Posterior vena cava (tissue), 2 donors: ENCODE measurements at regions not wholly inside any gene's neighbourhood (a gene's known extent, or its start where the extent isn't known, plus 50 kb on each side); places are given as distances from the start of the nearest gene placed in this dataset.

Experiments used
- DNase-seq: peaks from one replicate; pipeline ENCODE4 v3.0.0-alpha.2; 2020; ENCODE audit warnings: low spot score
- intact Hi-C, 2 donors: fragments of 100-400 bp; cut with DNase I; formaldehyde crosslinking; loops; one replicate each; pipeline versions ENCODE4 v1.14.1 to v1.14.2; 2022 to 2023
- donor health status: DM: yes; HTN: yes; CAD: no.
- donor health status: DM: yes; HTN: yes; CAD: no.

DNA sequence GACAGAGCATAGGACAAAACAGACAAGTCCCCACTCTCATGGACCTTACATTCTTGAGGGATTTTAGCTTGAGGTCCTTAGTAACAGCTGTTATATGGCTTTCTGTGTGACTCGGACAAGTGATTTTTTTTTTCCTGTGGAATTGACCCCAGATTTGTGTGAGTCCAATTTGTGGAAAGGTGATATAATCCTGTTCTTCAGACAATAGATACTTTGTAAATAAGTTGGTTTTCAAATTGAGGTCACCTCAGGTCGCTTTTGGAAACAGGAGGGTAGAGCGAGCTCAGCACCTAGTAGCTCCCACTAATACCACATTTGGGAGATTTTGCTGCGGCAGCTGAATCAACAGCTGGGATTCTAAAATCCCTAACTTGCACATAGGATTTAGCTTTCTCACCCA, 1008.8 kb downstream of the ADGRL3 start:
- intact Hi-C loops, result no loop called here
- DNase-seq, result no peak

DNA sequence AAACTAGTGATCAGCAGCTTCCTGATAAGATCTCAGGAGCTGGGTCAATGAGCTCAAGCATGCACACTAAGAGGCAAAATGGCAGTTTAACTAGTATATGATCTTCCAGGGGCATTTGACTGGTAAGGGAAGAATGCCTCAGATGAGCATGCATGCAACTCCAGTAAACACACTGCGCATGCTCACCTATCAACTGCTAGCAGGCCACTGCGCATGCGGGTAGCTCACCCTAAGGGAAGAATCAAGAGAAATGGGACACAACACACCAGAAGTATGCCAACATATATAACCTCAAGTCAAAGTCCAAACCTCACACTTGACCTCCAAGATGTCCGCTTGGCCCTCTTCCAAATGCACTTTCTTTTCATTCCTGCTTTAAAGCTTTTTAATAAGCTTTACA, 1004.0 kb downstream of the ADGRL3 start:
- no peak for DNase-seq
- intact Hi-C loops, result no loop called here

DNA sequence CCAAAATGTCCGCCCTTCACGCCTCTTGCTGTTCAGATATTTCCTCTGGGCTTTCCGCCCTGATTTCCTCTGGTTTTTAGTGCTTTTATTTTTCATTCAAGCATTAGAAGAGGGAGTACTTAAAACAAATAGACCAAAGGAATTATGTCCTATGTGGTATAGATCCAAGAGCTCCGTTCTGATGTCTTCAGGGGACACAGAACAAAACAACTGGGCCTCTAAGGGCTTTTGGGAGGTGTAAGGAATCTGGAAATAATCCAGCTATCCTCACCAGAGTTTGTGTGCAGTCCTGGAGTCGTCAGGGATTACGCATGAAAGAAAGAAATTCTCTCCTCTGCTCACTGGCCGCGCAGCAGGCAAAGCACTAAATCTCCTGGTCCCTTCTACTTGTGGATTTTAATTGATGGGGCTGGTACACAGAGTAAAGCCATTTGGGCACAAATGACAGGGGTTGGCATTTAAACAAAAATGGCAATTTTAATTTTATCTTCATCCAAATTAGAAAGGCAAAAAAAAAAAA, 999.2 kb downstream of the ADGRL3 start:
- DNase-seq, result no peak
- intact Hi-C loops, result no loop called here

DNA sequence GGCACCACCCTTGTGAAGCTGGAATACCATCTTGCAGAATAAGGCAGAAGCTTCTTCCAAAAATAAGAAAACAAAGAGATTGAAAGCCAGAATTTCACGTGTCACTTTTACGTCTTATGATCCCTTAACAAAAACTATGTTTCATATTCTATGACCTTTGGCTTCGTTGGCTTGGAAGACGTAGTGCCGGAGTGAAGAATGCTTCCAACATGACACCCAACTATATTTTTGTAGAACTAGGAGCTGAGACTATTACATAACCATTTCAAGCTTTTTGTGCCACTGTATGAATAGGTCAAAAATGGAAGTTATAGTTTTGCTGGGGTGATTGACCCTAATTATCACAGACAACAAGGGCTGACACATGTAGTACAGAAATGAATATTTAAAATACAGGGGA, 996.2 kb downstream of the ADGRL3 start:
- intact Hi-C loops, result no loop called here
- no peak for DNase-seq

DNA sequence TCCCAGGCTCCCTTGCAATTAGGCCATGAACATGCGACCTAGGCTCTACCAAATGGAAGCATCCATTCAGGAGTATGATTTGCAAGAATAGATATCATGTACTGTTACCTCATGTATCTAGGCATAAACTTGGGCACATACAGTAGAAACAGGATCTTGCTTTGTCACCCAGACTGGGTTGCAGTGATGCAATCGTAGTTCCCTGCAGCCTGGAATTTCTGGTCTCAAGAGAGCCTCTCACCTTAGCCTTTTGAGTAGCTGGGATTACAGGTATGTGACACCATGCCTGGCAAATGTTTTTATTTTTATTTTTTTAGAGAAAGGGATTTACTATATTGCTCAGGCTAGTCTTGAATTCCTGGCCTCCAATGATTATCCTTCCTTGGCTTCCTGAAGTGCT, 994.2 kb downstream of the ADGRL3 start:
- intact Hi-C loops, result no loop called here
- DNase-seq, result no peak

DNA sequence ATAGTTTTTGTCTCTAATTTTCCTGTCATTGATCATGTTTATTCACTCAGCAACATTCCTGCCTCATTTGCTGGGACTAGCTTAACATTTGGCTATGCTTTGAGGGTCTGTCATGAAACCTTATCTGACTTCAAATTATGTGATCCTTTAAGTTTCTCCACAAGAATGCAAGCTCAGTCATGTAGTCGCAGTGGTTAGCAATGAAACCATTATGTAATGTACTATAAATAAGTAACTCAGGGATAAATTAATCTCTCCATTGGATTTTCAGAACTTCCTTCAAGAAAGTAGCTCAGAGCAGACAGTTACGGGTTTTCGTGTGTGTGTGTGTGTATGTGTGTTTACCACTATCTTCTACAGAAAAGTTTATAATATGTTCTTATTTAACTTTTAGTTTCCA, 993.6 kb downstream of the ADGRL3 start:
- DNase-seq, result no peak
- intact Hi-C loops, result no loop called here

DNA sequence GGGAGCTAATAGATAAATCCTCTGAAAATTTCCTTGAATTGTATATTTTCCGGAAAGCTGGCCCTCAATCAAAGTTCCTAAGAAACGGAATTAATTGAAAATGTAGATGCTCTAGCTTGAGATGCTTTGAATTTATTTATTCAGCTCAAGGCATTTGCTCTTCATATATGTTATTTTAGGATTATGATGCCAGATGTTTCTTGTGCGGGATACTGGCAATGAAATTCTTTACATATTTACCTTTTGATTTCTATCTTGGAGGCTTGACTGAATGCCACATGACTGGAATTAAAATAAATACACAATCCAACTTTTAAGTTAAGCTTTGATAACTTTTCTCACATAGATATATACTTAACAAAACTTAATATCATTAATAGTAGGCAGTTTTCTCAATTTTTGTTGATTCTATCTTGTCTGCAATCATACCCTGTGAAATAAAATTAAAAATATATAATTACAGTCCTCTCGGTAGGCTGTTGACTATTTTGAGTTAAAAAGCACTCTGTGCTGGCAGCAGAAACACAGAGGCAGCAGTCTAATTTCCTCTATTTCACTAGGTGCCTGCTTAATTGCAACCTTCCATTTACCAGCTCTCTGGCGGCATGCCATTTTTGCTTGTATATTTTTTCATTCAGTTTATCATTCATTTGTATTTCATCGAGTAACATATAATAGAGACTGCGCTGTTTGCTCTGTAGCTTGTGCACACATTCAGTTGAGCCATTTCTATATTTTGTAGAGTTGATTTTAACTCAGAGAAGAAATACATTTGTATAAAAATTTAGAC, 991.5 kb downstream of the ADGRL3 start:
- intact Hi-C loops, result no loop called here
- no peak for DNase-seq

DNA sequence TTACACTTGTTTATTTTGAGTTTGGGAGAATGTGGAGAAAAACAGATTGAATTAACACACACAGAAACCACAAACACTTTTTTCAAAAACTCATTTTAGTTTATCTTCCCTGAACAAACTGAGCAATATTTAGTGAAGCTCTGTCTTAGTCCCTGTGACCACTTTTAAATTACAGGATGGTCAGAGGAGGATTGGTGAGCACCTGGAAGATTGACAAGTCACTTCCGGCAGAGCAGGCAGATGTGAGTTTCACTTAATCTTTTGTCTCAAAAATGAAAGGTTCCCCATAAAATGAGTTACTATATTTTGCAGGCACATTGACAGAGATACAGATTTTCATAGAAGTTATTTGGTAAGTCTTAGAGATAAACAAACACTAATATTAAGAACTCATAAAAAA, 970.1 kb downstream of the ADGRL3 start:
- intact Hi-C loops, result no loop called here
- no peak for DNase-seq

DNA sequence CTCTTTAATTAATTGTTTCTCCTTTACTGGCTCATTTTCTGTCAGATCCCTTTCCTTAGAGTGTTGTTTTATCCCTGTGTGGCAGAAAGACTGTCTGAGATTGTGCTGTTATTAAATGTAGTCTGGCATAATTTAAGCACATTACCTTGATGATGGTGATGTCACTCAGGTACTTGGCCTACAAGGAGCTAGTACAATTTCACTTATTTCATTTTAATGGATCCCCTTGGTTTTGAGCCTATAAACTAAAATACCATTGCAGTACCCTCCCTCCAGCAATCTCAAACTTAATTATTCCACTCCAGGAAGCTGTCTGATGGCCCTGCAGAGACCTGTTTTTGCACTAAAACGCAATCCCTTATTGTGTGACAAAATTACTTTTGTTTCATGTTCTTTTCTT, 968.6 kb downstream of the ADGRL3 start:
- intact Hi-C loops, result no loop called here

DNA sequence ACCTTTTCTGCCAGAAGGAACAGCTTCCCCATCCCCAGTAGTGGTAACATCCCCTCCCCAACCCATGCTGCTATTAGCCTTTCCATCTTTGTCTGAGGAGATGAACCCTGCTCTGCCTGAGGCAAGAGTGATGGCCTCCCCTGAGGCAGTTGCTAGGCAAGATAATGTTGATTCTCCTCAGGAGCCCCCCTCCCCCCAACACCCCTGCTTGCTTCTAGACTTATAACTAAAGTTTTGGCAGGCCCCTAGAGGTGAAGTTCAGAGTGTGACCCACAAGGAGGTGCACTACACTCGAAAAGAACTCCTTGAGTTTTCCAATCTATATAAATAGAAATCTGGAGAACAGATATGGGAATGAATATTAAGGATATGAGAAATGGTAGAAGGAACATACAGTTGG, 962.5 kb downstream of the ADGRL3 start:
- intact Hi-C loops, result no loop called here
- DNase-seq, result no peak

More for the DNA sequence above, 968.6 kb downstream of the ADGRL3 start:
- DNase-seq, result no peak

DNA sequence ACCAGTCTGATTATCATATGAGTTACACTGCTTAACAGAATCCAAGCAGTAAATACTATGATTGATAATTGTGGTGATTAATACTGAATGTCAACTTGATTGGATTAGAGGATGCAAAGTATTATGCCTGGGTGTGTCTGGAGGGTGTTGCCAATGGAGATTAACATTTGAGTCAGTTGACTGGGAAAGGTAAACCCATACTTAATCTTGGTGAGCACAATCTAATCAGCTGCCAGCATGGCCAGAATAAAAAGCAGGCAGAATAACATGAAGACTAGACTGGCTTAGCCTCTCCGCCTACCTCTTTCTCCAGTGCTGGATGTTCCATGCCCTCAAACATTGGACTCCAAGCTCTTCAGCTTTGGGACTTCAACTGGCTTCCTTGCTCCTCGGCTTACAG, 961.3 kb downstream of the ADGRL3 start:
- no peak for DNase-seq
- intact Hi-C loops, result no loop called here

DNA sequence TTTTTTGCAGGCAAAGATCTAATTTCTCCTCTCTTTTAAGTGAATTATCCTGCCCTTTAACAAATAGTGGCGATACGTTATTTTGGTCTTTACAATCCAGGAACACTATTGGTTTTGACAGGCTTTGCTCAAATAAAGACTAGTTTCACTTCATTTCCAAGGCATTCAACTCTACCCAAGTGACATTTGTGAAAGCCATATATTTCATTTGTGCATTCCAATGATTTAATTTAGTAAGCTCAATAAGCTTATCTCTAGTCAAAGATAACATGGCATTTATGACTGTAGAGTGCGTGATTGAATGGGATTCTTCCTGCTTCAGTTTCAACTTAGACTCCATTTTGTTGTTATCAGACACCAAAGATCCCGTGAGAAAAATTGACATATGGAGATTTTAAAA, 959.8 kb downstream of the ADGRL3 start:
- DNase-seq, result no peak
- intact Hi-C loops, result no loop called here

DNA sequence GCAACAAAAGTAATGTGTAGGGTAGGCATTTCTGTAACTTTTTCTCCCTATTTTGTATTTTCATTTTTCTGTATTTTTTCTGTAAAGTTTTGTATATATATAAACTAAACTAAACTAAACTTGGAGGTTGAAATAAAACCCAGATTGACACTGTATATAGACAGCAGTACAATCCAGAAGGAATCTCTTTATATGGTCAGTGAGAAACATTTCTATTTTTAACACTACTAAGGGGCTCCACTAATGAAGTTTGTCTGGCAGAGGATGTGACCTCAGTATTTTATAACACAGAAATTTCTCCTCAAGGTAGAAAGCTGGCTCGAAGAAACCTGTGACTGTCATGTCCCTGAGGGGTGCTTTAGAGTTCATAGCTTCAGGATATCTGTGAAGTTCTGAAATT, 959.2 kb downstream of the ADGRL3 start:
- DNase-seq, result no peak
- intact Hi-C loops, result no loop called here

DNA sequence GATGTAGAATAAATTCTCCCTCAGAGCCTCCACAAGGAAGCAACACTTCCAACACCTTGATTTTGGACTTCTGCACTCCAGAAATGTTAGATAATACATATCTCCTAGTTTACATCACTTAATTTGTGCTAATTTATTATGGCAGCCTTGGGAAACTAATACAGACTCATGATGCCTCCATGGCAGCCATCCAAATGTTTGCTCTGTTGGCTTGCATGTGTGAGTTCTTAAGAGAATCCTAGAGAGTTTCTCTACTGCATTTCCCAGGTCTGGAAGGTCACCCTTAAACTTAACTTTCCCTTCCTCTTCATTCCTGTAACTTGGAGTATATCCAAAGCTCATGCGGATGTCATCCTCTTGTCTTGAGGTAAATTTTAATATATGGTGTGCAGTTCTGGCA, 956.1 kb downstream of the ADGRL3 start:
- DNase-seq, result no peak
- intact Hi-C loops, result no loop called here

DNA sequence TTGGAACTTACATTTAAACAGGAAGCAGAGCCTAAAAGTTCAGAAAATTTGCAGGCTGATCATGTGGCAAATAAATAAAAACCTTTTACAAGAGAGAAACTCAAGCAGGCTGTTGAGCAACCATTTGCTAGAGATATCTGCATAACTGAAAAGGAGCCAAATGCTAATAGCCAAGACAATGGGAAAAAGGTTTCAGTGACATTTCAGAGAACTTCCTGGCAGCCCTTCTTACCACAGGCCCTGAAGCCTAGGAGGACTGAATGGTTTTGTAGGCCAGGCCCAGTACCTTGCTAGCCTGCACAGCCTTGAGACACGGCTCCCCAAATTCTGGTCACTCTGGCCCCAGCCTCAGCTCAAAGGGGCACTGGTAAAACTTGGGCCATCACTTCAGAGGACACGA, 945.1 kb downstream of the ADGRL3 start:
- no peak for DNase-seq
- intact Hi-C loops, result loop anchor here in 1 of 2 donors (5.0 kb wide), 1 partner anchor 1052 kb away; no protein-coding TSS in a partner anchor

DNA sequence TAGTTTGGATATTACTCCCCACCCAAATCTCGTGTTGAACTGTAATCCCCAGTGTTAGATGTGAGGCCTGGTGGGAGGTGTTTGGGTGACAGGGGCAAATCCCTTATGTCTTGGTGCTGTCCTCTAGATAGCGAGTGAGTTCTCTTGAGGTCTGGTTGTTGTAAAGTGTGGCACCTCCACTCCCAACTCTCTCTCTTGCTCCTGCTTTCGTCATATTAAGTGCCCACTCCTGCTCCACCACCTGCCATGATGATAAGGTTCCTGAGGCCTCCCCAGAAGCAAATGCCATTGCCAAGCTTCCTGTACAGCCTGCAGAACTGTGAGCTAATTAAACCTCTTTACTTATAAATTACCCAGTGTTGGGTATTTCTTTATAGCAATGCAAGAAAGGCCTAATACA, 944.3 kb downstream of the ADGRL3 start:
- DNase-seq, result no peak
- intact Hi-C loops, result no loop called here

DNA sequence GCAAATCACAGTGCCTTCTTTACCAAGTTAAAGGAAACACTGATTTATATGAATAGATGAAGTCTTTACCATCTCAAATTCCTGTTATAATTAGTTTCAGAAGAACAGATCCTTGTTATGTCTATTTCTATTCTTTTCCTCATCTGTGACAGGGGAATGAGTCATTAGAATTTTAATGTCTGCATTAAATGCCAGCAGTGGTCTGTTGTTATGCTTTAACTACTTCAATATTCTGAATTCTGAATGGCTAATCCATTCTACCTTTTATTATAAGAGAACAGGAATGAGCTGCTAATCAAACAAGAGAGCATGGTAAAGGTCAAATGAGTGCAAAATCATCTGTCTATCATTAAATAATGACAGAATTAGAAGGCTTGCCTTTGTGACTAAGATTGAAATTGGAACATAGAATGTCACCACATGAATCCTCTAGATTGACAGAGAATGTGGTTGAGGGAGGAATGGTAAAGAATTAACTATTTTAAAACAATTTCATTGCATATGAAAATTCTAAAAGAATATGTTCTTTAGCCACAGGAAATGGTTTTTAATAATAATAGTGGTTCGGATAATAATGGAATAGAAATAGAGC, 935.5 kb downstream of the ADGRL3 start:
- DNase-seq, result no peak
- intact Hi-C loops, result no loop called here

DNA sequence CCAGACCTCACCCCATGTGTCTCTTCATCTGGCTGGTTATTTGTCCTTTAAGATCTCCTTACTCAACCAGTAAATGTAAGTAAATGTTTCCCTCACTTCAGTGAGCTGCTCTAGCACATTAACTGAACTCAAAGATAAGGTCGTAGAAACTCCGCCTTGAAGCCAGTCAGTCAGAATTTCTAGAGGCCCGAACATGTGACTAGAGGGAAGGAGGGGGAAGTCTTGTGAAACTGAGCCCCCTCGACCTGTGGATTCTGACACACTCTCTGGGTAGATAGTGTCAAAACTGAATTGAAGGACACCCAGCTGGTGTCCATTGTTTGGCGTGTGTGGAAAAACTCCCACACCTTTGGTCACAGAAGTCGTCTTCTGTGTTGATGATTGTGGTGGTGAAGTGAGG, 933.9 kb downstream of the ADGRL3 start:
- intact Hi-C loops, result no loop called here
- no peak for DNase-seq

DNA sequence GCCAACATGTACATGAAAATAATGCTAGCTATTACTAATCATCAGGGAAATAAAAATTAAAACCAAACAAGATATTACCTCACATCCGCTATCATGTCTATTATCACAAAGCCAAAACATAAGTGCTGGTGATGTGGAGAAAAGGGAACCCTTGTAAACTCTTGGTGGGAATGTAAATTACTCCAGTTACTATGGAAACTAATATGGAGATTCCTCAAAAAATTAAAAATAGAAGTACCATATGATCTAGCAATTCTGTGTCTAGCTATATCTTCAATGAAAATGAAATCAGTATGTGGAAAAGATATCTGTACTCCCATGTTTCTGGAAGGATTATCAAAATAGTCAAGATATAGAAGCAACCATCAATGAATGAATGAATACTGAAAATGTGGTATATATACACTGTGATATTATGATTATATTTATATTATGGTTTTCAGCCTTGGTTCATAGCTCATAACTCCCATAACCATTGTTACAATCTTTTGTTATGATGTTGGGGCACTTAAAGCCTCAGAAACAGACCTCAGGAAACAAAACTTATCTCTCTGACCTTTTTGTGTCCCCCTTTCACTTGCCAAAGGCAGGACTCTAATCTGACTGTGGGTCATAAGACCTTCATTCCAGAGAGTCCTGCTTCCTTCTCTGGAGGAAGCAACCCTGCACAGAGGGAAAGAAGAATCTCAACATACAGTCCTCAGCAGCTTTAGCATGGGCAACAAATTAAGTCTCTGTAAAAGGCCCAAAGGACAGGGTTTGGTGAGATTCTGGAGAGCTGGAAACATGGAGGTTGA, 933.2 kb downstream of the ADGRL3 start:
- no peak for DNase-seq
- intact Hi-C loops, result no loop called here

DNA sequence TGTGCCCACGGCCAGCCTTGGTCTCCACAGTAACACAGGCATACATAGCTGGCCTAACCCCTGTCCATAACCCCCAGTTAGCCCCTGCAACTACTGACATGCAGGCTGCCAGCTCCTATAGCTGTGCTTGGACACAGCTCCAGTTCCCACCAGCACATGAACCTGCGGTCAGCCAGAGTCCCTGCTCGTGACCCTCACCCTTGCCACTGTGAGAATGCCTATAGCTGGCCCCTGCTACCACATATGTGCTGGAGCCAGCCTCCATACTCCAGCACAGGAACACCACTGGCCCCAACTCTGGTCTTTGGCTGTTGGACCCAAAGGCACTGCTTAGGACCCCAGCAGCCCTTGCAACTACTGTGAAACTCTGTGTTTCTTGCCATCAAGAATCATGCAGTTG, 930.9 kb downstream of the ADGRL3 start:
- intact Hi-C loops, result no loop called here
- peak; percentile 63 for DNase-seq
